ENCODE measurements at regions not wholly inside any gene's neighbourhood (a gene's known extent, or its start where the extent isn't known, plus 50 kb on each side); places are given as distances from the start of the nearest gene placed in this dataset.

DNA sequence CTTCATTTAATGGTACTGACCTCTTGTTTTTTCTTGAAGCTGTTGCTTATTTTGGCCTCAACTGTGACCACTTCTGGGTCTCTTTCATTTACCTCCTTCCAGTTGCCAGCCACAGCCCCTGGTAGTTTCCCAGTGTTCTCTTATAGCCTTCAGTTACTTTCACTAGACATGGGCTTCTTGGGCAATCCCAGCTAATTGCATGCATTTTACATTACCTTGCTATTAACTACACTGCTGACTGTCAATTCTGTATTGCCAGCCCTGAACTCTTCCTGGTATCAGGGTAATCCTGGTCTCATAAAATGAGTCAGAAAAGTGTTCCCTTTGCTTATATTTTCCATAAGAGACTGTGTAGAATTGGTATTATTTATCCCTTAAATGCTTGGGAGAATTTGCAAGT is 195.8 kb upstream of the LARGE1 start:
- intact Hi-C loops (cut with micrococcal nuclease), result no loop called here
- DNase-seq (ENCODE audit: low spot score), result no peak
- H3K27ac Mint-ChIP-seq, result no peak overlapping the region
- H3K4me1 Mint-ChIP-seq (ENCODE audit: low read depth), result no peaks in the 10 kb centered on the region
- no peaks in the 10 kb centered on the region for H3K9me3 Mint-ChIP-seq
- no peak overlapping the region for H3K4me3 Mint-ChIP-seq
- no peaks in the 10 kb centered on the region for H3K27me3 Mint-ChIP-seq (ENCODE audit: insufficient read depth)
- H3K36me3 Mint-ChIP-seq (ENCODE audit: low read depth), result no peaks in the 10 kb centered on the region

DNA sequence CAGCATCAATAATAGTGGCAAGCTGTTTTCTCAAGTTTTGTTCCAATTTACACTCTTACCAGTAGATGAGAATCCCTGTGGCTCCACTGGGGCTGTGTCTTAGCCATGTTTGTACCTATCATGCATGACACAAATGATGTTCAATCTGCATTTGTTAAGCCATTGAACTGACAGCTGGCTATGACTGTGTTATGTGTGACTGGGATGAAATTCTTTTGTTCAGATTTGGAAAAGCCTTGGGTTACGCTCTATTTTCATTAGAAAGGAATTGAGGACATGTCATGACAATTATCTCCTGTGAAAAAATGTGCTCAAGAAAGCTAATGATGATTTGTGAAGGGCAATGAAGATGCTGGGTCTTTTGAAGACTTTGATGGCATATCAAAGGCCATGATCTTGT is 201.8 kb upstream of the LARGE1 start:
- H3K36me3 Mint-ChIP-seq (ENCODE audit: low read depth), result no peaks in the 10 kb centered on the region
- H3K27me3 Mint-ChIP-seq (ENCODE audit: insufficient read depth), result no peaks in the 10 kb centered on the region
- no peak for DNase-seq (ENCODE audit: low spot score)
- H3K9me3 Mint-ChIP-seq, result peaks cover 9% of the 10 kb centered on the region
- H3K27ac Mint-ChIP-seq, result no peak overlapping the region
- intact Hi-C loops (cut with micrococcal nuclease), result no loop called here
- no peak overlapping the region for H3K4me3 Mint-ChIP-seq
- H3K4me1 Mint-ChIP-seq (ENCODE audit: low read depth), result no peaks in the 10 kb centered on the region

DNA sequence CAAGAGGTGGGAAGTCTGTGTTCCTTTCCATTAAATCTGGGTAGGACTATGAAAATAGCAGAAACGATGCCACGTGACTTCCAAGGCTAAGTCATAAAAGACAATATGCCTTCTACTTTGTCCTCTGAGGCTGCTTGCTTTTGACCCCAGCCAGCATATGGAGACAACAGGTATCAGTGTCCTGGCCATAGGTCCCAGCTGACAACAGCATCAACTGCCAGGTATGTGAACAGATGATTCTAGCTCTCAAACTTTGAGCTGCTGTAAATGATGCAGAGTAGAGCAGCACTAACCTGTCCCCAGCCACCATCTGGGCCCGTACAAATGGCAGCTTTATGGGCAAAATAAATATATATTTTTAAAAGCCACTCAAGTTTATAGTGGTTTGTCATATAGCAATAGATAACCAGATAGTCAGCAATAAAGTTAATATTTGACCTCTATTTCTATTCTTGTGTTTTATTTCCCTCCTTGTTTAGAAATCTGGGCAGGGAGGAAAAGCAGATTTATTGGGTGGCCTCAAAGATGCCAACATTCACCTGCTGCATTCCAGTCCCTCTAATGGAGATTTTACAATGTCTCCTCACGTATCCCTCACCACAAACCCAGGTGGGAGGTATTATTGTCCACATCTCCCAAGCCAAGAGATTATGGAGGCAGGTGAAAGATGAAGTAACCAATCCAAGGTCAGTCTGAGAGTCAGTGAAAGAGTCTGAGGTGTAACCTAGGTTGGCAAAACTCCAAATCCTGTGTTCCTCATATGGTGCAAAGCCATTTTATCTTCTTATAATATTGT is 209.6 kb upstream of the LARGE1 start:
- H3K36me3 Mint-ChIP-seq (ENCODE audit: low read depth), result no peaks in the 10 kb centered on the region
- H3K27me3 Mint-ChIP-seq (ENCODE audit: insufficient read depth), result no peaks in the 10 kb centered on the region
- H3K9me3 Mint-ChIP-seq, result peaks cover 11% of the 10 kb centered on the region
- H3K27ac Mint-ChIP-seq, result no peak overlapping the region
- intact Hi-C loops (cut with micrococcal nuclease), result no loop called here
- no peak overlapping the region for H3K4me3 Mint-ChIP-seq
- DNase-seq (ENCODE audit: low spot score), result no peak
- no peaks in the 10 kb centered on the region for H3K4me1 Mint-ChIP-seq (ENCODE audit: low read depth)

DNA sequence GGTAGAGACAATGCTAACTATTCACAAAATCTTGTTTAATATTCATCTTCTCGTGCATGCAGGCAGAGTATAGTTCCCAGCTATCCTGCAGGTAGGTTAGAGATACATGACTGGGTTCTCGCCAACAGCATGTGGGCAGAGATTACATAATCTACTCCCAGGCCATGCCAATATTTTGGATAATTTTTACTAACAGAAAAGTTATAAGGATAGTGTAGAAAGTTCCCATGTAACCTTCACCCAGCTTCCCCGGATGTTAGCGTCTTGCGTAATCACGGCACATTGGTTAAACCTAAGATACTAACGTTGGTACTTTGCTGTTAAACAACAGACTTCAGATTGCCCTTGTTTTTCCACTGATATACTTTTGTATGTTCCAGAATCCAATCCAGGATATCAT is 215.5 kb upstream of the LARGE1 start:
- Mint-ChIP-seq H3K27me3 (ENCODE audit: insufficient read depth) (no peaks in the 10 kb centered on the region), H3K9me3 (peaks cover 11% of the 10 kb centered on the region), H3K36me3 (ENCODE audit: low read depth) (no peaks in the 10 kb centered on the region), H3K27ac (no peak overlapping the region), H3K4me3 (no peak overlapping the region), H3K4me1 (ENCODE audit: low read depth) (no peaks in the 10 kb centered on the region)
- intact Hi-C loops (cut with micrococcal nuclease), result no loop called here
- DNase-seq (ENCODE audit: low spot score), result no peak

GRCh38 chr22:34150023-34150422 is 229.7 kb upstream of the LARGE1 start:
- Mint-ChIP-seq H3K4me3 (no peak overlapping the region), H3K27me3 (ENCODE audit: insufficient read depth) (no peaks in the 10 kb centered on the region), H3K27ac (no peak overlapping the region), H3K36me3 (ENCODE audit: low read depth) (no peaks in the 10 kb centered on the region), H3K4me1 (ENCODE audit: low read depth) (no peaks in the 10 kb centered on the region), H3K9me3 (peaks cover 60% of the 10 kb centered on the region)
- intact Hi-C loops (cut with micrococcal nuclease), result no loop called here
- DNase-seq (ENCODE audit: low spot score), result no peak

GRCh38 chr22:34159491-34159890 is 239.2 kb upstream of the LARGE1 start:
- no peaks in the 10 kb centered on the region for H3K36me3 Mint-ChIP-seq (ENCODE audit: low read depth)
- no peak for DNase-seq (ENCODE audit: low spot score)
- H3K27me3 Mint-ChIP-seq (ENCODE audit: insufficient read depth), result no peaks in the 10 kb centered on the region
- H3K27ac Mint-ChIP-seq, result no peak overlapping the region
- intact Hi-C loops (cut with micrococcal nuclease), result no loop called here
- H3K9me3 Mint-ChIP-seq, result peaks cover 40% of the 10 kb centered on the region
- H3K4me3 Mint-ChIP-seq, result no peak overlapping the region
- no peaks in the 10 kb centered on the region for H3K4me1 Mint-ChIP-seq (ENCODE audit: low read depth)

DNA sequence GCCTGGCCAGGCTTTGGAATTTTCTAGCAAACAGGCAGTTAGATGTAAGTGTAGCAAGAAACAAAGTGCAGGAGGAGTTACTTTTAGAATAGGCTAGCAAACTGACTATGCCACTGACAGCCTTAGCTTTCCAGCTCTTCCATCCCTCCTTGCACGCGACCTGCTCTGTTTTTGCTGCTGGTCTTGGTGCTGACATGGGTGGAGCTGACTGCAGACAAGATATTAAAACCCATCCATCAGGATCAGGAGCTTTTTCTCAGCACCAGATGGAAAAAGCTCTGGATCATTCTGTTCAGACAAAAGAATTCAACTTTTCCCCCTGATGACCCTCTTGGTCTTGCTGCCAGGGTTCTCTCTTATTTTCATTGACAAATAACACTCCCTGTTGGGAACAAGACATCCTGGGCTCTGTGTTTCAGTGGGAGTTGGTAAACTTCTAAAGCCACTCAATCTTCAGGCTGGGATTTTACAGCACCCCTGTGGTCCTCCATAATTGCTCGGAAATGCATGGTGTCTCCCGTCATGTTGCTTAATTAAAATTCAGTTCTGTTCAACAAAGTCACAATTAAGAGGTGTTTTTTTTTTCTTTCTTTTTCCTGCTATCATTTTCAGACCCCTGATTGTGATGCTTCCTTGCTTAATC is 240.0 kb upstream of the LARGE1 start:
- intact Hi-C loops (cut with micrococcal nuclease), result no loop called here
- Mint-ChIP-seq H3K36me3 (ENCODE audit: low read depth) (no peaks in the 10 kb centered on the region), H3K27ac (no peak overlapping the region), H3K4me1 (ENCODE audit: low read depth) (no peaks in the 10 kb centered on the region), H3K9me3 (peaks cover 37% of the 10 kb centered on the region), H3K27me3 (ENCODE audit: insufficient read depth) (no peaks in the 10 kb centered on the region), H3K4me3 (no peak overlapping the region)
- no peak for DNase-seq (ENCODE audit: low spot score)

DNA sequence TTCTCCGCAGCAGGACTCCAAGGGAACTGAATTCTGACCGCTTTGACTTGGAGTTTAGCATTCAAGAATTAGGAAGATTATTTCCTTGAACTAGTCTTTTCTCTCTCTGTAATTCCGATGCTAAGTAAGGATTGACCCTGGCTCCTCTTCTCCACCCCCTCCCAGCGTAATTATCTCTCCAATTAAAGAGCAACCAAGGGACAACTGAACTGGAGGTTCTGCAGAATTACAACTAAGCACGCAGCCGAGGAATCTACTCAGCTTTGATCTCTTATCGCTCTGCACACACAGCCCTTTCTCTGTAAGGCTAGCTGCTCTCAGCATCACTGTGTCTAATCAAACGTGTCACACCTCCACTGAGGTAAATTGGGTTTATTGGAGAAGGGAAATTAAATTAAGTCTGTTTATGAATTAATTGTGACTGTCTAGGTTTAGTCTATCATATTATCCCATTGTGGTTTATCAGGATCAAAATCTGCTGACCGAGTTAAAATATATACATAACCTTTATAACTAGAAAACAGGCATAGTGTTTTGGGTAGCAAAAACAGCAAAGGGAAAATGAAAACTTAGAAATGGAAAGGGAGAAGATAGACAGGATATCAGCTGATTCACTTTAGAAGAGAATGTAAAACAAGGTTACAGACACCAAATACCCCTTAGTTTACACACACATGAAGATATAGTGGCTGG is 241.3 kb upstream of the LARGE1 start:
- H3K27me3 Mint-ChIP-seq (ENCODE audit: insufficient read depth), result no peaks in the 10 kb centered on the region
- intact Hi-C loops (cut with micrococcal nuclease), result no loop called here
- no peak overlapping the region for H3K4me3 Mint-ChIP-seq
- H3K4me1 Mint-ChIP-seq (ENCODE audit: low read depth), result no peaks in the 10 kb centered on the region
- DNase-seq (ENCODE audit: low spot score), result no peak
- peaks cover 33% of the 10 kb centered on the region for H3K9me3 Mint-ChIP-seq
- no peak overlapping the region for H3K27ac Mint-ChIP-seq
- H3K36me3 Mint-ChIP-seq (ENCODE audit: low read depth), result no peaks in the 10 kb centered on the region

GRCh38 chr22:34198976-34199375 is 278.7 kb upstream of the LARGE1 start:
- Mint-ChIP-seq H3K36me3 (ENCODE audit: low read depth) (no peaks in the 10 kb centered on the region), H3K9me3 (peaks cover 14% of the 10 kb centered on the region), H3K4me1 (ENCODE audit: low read depth) (no peaks in the 10 kb centered on the region), H3K4me3 (no peak overlapping the region), H3K27ac (no peak overlapping the region), H3K27me3 (ENCODE audit: insufficient read depth) (no peaks in the 10 kb centered on the region)
- no peak for DNase-seq (ENCODE audit: low spot score)
- intact Hi-C loops (cut with micrococcal nuclease), result no loop called here

DNA sequence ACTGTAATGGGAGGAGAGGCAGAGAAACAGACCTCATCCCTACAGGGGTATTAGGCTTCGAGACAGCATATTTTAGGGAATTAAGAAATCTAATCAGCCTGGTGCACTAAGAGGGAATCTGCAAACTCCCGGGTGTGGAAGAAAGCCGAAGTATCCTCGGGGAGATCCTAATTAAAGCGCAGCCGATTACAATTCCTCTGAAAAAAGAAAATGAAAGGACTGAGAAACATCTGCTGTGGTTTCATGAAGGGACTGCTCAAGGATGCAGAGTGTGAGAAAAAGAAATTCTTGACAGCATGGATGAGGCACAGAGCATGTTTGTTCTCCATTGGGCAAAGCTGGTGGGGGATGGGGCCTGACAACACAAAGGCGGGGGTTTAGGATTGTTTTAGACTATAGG is 290.0 kb upstream of the LARGE1 start:
- intact Hi-C loops (cut with micrococcal nuclease), result no loop called here
- Mint-ChIP-seq H3K27me3 (ENCODE audit: insufficient read depth) (no peaks in the 10 kb centered on the region), H3K4me1 (ENCODE audit: low read depth) (no peaks in the 10 kb centered on the region), H3K36me3 (ENCODE audit: low read depth) (no peaks in the 10 kb centered on the region), H3K4me3 (no peak overlapping the region), H3K27ac (no peak overlapping the region), H3K9me3 (peaks cover 39% of the 10 kb centered on the region)
- DNase-seq (ENCODE audit: low spot score), result no peak

DNA sequence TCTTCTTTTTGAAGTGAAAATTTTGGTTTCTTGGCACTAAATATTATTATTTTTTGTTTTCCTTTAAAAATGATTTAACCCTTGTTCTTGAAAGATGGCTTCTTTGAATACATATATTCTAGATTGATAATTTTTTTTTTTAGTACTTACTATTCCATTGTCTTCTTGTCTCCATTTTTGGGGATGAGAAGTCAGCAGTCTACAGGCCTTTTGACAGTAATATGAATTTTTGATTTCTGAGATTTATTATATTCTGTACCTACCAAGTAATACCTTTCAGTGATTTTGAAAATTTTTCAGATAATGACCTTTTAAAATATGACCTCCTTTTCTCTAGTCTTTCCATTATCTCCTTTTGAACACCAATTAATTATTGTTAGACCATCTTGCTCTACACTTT is 294.1 kb upstream of the LARGE1 start:
- intact Hi-C loops (cut with micrococcal nuclease), result no loop called here
- Mint-ChIP-seq H3K36me3 (ENCODE audit: low read depth) (no peaks in the 10 kb centered on the region), H3K27ac (no peak overlapping the region), H3K9me3 (peaks cover 51% of the 10 kb centered on the region), H3K4me1 (ENCODE audit: low read depth) (no peaks in the 10 kb centered on the region), H3K4me3 (no peak overlapping the region), H3K27me3 (ENCODE audit: insufficient read depth) (no peaks in the 10 kb centered on the region)
- no peak for DNase-seq (ENCODE audit: low spot score)

DNA sequence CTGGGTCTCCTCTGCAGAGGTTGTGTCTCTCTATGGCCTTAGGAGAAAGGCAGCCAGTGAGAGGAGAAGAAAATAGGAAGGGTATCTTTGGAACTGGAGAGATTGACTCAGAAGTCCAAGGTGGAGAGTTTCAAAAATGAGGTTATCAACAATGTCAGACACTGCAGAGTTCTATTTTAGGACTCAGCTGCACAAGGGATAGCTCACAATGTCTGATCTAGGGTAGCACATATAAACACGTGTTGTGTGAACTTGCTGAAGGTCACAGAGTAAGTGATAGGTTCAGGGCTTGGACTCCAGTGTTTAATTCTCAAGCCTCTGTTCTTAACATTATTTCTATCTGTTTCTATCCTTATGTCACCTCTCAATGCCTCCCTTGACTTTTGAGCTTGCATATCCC is 305.0 kb upstream of the LARGE1 start:
- Mint-ChIP-seq H3K4me1 (ENCODE audit: low read depth) (no peaks in the 10 kb centered on the region), H3K27me3 (ENCODE audit: insufficient read depth) (peaks cover 2% of the 10 kb centered on the region), H3K36me3 (ENCODE audit: low read depth) (no peaks in the 10 kb centered on the region), H3K4me3 (no peak overlapping the region), H3K9me3 (peaks cover 24% of the 10 kb centered on the region), H3K27ac (no peak overlapping the region)
- no peak for DNase-seq (ENCODE audit: low spot score)
- intact Hi-C loops (cut with micrococcal nuclease), result no loop called here

- H3K9me3 Mint-ChIP-seq, result peaks cover 43% of the 10 kb centered on the region
- H3K36me3 Mint-ChIP-seq (ENCODE audit: low read depth), result no peaks in the 10 kb centered on the region
- H3K4me3 Mint-ChIP-seq, result no peak overlapping the region
- intact Hi-C loops (cut with micrococcal nuclease), result no loop called here
- no peaks in the 10 kb centered on the region for H3K4me1 Mint-ChIP-seq (ENCODE audit: low read depth)
- DNase-seq (ENCODE audit: low spot score), result no peak
- H3K27ac Mint-ChIP-seq, result no peak overlapping the region
- no peaks in the 10 kb centered on the region for H3K27me3 Mint-ChIP-seq (ENCODE audit: insufficient read depth)
Measured at GRCh38 chr22:34236527-34236926, 316.3 kb upstream of the LARGE1 start.
